Mammary epithelial cell (primary cell): ENCODE measurements at regions not wholly inside any gene's neighbourhood (a gene's known extent, or its start where the extent isn't known, plus 50 kb on each side); places are given as distances from the start of the nearest gene placed in this dataset.

Source experiments
- CTCF ChIP-seq, 2 donors: IDR thresholded peaks in 1 of 2; conservative IDR thresholded peaks in 1 of 2; 2 replicates each; pipeline ENCODE4 v1.5.1; 2011 to 2012; ENCODE audit warnings: inconsistent platforms in 2 of 2, low read length in 2 of 2, mild to moderate bottlenecking in 2 of 2, control low read depth in 1 of 2, low read depth in 1 of 2; ENCODE audit not compliant: insufficient read depth in 1 of 2; ENCODE audit errors: extremely low read depth in 1 of 2
- EZH2 ChIP-seq: IDR thresholded peaks from 2 replicates; pipeline ENCODE4 v1.6.1; 2012; ENCODE audit warnings: low read length, inconsistent platforms, borderline replicate concordance

GRCh38 chr18:76153691-76154090 is 341.4 kb downstream of the ZNF516 start:
- TF ChIP-seq CTCF (conservative IDR thresholded peaks at IDR 0.05 in 1 of 2, IDR thresholded peaks at IDR 0.05 in 1 of 2; ENCODE audit: extremely low read depth in 1 of 2, insufficient read depth in 1 of 2, low read depth in 1 of 2, low read length in 2 of 2) (no peak), EZH2 (no peak)
